HG03565 (cell line): ENCODE measurements at regions not wholly inside any gene's neighbourhood (a gene's known extent, or its start where the extent isn't known, plus 50 kb on each side); places are given as distances from the start of the nearest gene placed in this dataset.
"Not testable (repeated sequence)": the region's sequence is repeated elsewhere in the genome, so short reads cannot be mapped to it uniquely, and the experiment has no call there.

ENCODE experiments used
- ATAC-seq: cut with Tn5 transposase; IDR thresholded peaks from one replicate; pipeline ENCODE4 v1.9.1; 2021; ENCODE audit warnings: mild to moderate bottlenecking, moderate library complexity; ENCODE audit not compliant: unreplicated experiment

DNA sequence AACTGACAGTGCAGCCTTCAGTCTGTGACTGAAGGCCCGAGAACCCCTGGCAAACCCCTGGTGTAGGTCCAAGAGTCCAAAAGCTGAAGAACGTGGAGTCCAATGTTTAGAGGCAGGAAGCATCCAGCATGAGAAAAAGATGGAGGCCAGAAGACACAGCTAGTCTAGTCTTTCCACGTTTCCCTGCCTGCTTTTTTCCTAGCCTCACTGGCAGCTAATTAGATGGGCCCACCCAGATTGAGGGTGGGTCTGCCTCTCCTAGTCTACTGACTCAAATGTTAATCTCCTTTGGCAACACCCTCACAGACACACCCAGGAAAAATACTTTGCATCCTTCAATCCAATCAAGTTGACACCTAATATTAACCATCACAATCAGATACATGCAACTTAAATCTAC is 87.8 kb downstream of the TENT5D start:
- ATAC-seq: not testable (repeated sequence)

DNA sequence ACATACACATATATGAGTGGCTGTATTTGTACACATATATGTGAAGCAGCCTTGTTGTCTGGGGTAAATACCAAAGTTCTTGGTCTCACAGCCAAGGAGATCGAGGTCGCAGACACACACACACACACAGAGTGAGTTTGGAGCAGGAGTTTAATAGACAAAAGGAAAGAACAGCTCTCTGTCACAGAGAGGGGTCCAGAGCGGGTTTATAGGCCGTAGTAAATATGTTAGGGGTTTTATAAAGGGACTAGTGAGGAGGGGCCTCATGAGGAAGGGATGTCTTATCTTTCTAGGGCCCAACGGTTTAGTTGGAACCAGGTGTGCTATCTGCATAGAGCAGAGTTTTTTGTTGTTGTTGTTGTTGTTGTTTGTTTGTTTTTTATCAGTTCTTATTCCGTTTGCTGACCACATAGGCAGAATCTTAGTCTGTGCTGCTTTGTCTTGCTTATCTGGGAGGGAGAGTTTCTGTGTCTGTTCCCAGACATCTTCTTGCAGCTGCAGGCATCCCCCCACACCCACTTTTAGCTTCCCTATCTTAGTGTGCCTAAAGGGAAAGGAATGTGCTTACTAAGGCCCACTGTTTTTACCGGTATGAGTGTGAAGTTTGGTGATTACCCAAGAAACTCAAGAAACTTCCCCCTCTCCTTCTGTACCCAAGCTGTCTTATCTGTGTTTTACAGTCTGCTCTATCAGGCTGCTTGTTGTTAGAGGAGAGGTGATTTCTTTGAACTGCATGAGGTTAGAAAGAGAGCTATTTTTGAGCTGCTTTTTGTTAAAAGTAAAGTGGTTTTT is 91.9 kb downstream of the TENT5D start:
- ATAC-seq: no peak

DNA sequence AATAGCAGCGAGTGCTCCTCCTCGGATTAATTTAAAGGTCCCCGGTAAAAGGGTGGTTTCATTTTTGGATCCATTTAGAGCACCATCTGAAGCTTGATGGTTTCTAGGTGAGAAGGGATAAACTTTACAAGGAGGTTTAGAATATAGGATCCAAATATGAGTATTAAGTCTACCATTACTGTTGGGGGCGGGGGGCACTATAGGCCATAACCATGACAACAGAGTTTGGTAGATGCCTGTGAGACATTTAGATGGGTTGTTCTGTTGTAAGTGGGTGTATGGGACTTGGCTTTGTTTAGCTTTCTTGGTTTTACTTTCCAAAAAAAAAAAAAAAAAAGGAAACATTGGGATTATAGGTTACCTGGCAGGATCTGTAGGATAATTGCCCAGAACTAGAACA is 92.7 kb downstream of the TENT5D start:
- ATAC-seq: no peak

DNA sequence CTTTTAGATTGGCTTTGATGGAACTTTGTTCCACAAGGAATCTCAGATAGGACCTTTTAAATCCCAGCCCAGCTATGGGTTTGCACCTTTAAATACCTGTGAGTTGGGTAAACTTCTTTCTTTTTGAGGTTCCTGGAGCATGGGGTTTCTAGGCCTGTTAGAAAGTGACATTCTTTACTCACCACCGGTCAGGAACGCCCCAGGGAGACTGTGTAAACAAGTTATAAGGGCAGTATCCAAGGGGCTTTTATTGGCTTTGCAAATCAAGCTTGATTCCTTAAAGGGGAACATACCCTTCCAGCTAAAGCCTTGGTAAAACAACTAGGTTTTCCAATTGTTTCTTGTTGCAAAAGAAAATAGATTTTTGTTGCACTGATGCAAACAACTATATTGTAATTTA is 93.4 kb downstream of the TENT5D start:
- ATAC-seq: no peak

DNA sequence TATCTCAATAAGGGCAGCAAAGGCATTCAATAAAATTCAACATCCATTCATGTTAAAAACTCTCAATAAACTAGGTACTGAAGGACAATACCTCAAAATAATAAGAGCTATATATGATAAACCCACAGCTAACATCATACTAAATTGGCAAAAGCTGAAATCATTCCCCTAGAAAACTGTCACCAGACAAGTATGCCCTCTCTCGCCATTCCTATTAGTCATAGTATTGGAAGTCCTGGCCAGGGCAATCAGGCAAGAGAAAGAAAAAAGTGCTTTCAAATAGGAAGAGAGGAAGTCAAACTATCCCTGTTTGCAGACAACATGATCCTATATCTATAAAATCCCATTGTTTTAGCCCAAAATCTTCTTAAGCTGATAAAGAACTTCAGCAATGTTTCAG is 116.8 kb downstream of the TENT5D start:
- ATAC-seq: no peak

DNA sequence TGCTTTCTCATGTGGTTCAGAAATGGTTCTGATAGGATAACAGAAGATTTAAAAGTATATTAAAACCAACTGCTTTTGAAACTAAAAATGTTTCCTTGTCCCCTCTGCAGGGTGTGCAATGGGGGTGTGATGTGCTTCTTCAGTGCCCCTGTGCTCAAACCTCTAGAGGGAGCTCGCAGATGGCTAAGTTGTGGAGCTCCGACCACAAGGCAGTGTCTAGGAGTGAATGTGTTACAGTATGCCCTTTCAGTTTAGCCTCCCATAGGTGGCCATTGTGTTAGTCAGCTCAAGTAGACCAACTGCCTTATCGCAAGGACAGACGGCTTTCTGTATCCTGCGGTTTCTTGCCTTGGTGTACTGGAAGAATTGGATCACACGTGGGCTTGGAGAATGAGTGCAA is 130.5 kb downstream of the TENT5D start:
- no peak for ATAC-seq

DNA sequence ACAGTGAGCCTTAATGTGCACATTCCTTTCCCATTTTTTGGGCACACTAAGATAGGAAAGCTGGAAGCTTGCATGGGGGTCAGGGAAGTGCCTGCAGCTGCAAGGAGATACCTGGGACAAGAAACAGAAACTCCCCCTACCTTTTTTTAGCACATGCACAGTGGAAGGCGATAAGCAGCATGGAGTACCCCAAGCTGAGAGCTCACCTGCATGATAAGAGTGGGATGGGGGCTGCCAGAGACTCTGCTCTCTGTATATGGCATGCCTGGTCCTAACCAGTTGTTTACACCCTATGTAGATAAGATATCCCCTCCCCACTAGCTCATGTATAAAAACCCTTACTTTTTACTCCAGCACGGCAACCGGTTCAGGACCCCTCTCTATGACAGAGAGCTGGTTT is 135.9 kb downstream of the TENT5D start:
- ATAC-seq: no peak

DNA sequence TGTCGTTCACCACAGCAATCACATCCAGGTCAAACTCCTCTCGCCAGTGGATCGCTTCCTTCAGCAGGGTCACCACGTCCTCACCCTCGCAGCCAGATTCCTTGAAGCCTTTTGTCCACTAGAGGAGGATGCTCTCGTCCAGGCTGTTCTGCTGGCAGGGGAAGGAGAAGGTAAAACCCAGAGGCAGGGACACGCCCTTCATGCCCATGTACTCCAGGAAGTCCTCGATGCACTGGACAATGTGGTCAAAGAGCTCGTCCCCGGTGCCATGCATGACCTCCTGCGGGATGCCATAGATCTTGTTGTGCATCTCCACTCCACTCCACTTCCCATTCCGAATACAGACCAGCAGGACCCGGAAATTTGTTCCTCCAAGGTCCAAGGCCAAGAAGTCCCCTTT is 152.4 kb downstream of the TENT5D start:
- ATAC-seq: no peak

DNA sequence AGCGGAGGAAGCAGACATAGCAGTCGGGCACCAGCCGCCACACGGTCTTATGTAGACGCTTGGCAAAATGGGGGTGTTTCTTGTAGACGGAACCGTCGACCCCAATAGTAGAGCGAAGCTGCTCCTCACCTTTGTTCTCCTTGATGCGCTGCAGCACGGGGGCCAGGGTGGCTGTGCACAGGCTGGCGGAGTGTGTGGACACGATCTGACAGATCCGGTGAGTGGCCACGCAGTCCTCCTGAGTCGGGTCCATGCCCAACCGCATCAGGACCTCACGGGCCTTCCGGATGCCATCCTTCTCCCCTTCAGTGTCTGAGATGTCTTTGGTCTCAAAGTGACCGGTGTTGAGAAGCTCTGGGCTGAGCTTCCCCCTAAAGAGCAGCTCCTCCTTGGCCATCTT is 153.0 kb downstream of the TENT5D start:
- ATAC-seq: no peak

DNA sequence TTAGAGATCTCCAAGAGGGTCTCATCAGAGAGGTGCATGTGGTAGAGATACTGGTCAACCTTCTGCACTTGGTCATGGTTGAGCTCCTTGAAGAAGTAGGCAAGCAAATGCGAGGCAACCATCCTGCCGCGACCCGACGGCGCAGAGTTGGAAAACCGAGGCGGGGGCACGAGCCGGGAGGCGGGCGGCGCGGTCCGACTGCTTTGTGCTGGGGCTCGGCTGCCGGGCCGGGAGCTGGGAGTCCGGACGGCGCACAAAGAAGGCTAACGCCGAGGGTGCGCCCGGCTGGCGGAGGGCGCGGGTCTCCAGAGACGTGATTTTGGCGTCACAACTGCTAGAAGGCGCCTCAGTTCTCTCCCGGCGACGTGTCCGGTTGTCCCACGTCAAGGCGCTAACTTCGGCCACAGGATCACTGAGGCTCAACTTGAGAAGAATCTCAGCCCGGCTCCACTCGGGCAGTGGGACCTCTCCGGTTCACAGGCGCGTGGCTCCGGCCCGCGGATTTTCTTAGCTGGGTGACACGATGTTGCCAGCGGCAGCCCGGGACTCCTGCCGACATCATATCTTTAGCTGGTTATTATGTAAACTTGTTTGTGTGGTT is 154.3 kb downstream of the TENT5D start:
- not testable (repeated sequence) for ATAC-seq

DNA sequence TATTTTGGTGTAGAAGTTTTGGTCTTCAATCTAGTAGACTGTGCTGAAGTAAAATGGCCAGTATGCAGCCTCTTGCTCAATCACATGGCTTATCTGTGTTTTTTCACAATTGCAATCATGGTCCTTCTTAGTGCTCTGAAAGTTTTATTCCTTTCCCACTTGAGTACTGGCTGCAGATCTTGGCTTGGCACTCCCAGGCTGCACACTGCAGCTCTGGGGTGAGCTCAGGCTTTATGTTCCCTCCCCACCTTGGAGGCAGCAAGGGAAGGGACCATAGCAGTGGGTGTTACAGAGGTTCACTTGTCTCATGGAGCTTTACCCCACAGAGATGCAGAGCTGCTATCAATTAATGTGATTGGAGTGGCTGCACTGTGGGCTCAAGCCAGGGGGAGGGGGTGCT is 156.0 kb downstream of the TENT5D start:
- ATAC-seq: no peak

DNA sequence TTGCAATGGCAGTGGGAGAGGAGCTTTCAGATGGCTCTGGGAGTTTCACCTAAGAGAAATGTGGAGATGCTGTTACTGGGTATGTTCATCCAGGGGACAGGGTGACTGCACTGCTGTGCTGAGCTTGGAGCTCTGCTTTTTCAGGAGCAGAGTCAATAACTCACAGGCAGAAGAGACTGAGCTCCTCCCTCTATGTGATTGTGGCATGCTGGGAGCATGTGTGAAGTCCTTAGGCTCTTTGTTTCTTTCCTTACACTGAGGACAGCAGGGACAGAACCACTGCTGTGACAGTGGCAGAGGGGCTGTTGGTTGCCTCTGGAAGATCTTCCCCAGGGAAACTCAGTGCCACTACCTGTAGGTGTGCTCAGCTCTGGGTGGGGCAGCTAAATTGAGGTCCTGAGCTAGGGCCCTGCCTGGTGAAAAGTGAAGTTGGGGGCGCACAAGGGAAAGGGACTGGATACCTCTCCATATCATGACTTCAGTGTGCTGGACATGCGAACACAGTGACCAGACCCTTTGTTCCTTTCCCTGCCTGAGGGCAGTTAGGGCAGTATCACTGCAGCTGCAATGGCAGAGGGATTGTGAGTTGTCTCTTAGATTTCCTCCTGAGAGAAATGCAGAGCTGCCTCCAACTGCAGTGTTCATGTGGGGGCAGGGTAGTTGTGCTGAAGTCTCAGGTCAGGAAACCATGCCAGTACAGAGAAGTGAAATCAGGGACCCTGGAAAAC is 156.7 kb downstream of the TENT5D start:
- ATAC-seq: no peak

DNA sequence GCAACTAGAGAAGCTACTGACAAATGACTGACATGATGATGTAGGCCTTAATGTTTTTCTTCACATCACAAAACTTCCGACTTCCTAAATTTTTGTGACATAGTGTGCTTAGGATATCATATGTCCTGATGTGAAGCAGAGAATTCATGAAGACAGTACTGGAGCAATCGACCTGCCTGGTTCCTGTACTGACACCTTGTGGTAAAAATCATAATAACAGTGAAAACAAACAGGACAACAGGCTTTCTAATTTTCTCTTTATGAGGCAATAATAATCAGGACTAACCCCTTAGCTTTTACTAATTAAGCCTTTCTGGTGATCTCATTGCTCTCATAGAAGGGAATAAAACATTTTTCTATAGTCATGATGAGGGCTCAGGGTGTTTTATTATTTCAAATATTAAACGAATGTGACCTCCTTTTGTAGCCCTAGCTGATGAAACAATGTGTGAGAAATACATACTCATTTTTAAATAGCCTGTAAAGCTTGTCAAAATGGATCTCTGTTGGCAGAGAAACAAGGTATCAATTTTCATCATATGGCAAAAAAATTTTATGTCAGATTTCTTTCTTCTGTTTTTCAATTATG is 158.4 kb downstream of the TENT5D start:
- ATAC-seq: peak; percentile 70

DNA sequence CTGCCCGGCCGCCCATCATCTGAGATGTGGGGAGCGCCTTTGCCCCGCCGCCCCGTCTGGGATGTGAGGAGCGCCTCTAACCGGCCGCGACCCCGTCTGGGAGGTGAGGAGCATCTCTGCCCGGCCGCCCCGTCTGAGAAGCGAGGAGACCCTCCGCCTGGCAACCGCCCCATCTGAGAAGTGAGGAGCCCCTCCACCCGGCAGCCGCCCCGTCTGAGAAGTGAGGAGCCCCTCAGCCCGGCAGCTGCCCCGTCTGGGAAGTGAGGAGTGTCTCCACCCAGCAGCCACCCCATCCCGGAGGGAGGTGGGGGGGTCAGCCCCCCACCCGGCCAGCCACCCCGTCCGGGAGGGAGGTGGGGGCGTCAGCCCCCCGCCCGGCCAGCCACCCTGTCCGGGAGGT is 170.7 kb downstream of the TENT5D start:
- ATAC-seq: not testable (repeated sequence)

DNA sequence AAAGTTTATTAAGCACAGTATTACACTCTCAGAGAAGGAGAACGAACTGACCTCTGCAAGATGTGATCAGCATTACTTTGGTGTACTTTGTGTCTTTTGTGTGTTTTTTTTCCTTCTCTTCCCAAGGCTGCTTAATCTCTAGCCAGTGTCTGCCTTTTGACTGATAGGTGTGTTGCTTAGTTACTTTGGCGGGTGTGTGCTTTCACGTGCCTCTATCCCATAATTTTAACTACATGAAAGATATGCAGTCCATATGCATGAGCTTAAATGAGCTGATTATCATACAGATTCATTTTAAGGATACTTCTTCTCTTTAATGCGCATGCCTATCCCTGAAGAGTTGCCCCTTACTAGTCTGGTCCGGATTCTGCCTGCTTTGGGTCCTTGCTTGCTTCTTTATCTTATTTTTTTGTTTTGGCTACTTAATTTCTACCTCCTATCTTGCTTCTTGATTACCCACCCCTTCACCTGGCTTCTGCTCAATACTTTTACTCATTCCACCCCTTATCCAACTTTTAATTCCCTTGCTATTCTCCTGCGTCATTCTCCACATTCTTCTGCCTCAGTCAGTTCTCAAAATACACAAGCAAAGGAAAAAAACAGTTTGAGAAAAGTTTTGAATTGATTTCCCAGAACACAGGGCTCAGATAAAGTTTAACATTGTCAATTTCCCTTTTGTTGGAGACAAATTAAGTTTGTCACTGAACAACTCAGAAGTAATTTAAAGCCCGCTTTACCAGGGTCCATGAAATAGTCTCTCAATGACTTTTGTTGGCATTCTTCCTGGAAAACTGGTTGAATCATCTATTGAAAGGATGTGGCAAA is 182.0 kb downstream of the TENT5D start:
- no peak for ATAC-seq
